ENCODE measurements at regions not wholly inside any gene's neighbourhood (a gene's known extent, or its start where the extent isn't known, plus 50 kb on each side); places are given as distances from the start of the nearest gene placed in this dataset.

GRCh38 chr5:66407765-66408164, 188.4 kb upstream of the MAST4 start:
- ATAC-seq: no peak
- no peak overlapping the region for H3K27ac Mint-ChIP-seq
- H3K4me3 Mint-ChIP-seq: no peak overlapping the region
- no peaks in the 10 kb centered on the region for H3K36me3 Mint-ChIP-seq
- peaks cover 7% of the 10 kb centered on the region for H3K27me3 Mint-ChIP-seq
- H3K9me3 Mint-ChIP-seq: peaks cover 3% of the 10 kb centered on the region
- no peaks in the 10 kb centered on the region for H3K4me1 Mint-ChIP-seq

GRCh38 chr5:66408576-66408975, 187.6 kb upstream of the MAST4 start:
- Mint-ChIP-seq H3K4me1 (no peaks in the 10 kb centered on the region), H3K27ac (no peak overlapping the region), H3K27me3 (peaks cover 7% of the 10 kb centered on the region), H3K9me3 (peaks cover 3% of the 10 kb centered on the region), H3K4me3 (no peak overlapping the region), H3K36me3 (no peaks in the 10 kb centered on the region)
- no peak for ATAC-seq

- no peaks in the 10 kb centered on the region for H3K4me1 Mint-ChIP-seq
- H3K4me3 Mint-ChIP-seq: no peak overlapping the region
- peaks cover 7% of the 10 kb centered on the region for H3K27me3 Mint-ChIP-seq
- ATAC-seq: no peak
- no peaks in the 10 kb centered on the region for H3K36me3 Mint-ChIP-seq
- H3K9me3 Mint-ChIP-seq: peaks cover 3% of the 10 kb centered on the region
- no peak overlapping the region for H3K27ac Mint-ChIP-seq
These were observed 186.1 kb upstream of the MAST4 start for GRCh38 chr5:66410122-66410521.

GRCh38 chr5:66411701-66412100, 184.5 kb upstream of the MAST4 start:
- H3K36me3 Mint-ChIP-seq: no peaks in the 10 kb centered on the region
- H3K4me3 Mint-ChIP-seq: no peak overlapping the region
- H3K27ac Mint-ChIP-seq: no peak overlapping the region
- no peak for ATAC-seq
- peaks cover 7% of the 10 kb centered on the region for H3K27me3 Mint-ChIP-seq
- H3K4me1 Mint-ChIP-seq: peaks cover 6% of the 10 kb centered on the region
- peaks cover 3% of the 10 kb centered on the region for H3K9me3 Mint-ChIP-seq

- H3K36me3 Mint-ChIP-seq: no peaks in the 10 kb centered on the region
- no peak overlapping the region for H3K4me3 Mint-ChIP-seq
- H3K9me3 Mint-ChIP-seq: peaks cover 3% of the 10 kb centered on the region
- H3K4me1 Mint-ChIP-seq: peaks cover 6% of the 10 kb centered on the region
- no peak overlapping the region for H3K27ac Mint-ChIP-seq
- no peak for ATAC-seq
- no peaks in the 10 kb centered on the region for H3K27me3 Mint-ChIP-seq
These were observed 182.3 kb upstream of the MAST4 start for GRCh38 chr5:66413931-66414330.

- Mint-ChIP-seq H3K27ac (no peak overlapping the region), H3K4me1 (peaks cover 6% of the 10 kb centered on the region)
- ATAC-seq: no peak
These were observed 181.0 kb upstream of the MAST4 start for GRCh38 chr5:66415208-66415607.

GRCh38 chr5:66416698-66417097, 179.5 kb upstream of the MAST4 start:
- peaks cover 14% of the 10 kb centered on the region for H3K4me1 Mint-ChIP-seq
- H3K4me3 Mint-ChIP-seq: no peak overlapping the region
- no peaks in the 10 kb centered on the region for H3K9me3 Mint-ChIP-seq
- no peaks in the 10 kb centered on the region for H3K36me3 Mint-ChIP-seq
- H3K27me3 Mint-ChIP-seq: no peaks in the 10 kb centered on the region
- ATAC-seq: no peak
- H3K27ac Mint-ChIP-seq: no peak overlapping the region

More at GRCh38 chr5:66415208-66415607, 181.0 kb upstream of the MAST4 start:
- Mint-ChIP-seq H3K9me3 (peaks cover 3% of the 10 kb centered on the region), H3K27me3 (no peaks in the 10 kb centered on the region), H3K4me3 (no peak overlapping the region), H3K36me3 (no peaks in the 10 kb centered on the region)

DNA sequence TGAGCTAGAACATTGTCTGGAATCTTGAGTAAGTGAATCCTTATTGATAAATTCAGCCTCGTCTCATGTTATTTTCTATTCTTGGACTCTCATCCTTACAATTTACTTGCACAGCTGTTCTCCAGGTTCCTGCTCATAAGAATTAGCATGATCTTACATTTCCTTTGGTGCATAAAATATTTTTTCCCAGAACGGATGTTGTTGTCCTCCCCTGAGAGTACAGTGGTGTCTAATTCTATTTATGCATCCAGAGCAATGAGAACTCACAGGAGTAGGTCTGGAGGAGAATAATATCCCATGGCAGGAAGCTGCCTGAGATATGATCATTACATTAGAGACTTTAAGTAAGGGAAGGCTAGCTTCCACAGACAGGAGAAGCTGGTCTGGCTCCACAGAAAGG, 178.4 kb upstream of the MAST4 start:
- no peaks in the 10 kb centered on the region for H3K36me3 Mint-ChIP-seq
- no peak overlapping the region for H3K4me3 Mint-ChIP-seq
- peaks cover 14% of the 10 kb centered on the region for H3K4me1 Mint-ChIP-seq
- H3K9me3 Mint-ChIP-seq: no peaks in the 10 kb centered on the region
- no peaks in the 10 kb centered on the region for H3K27me3 Mint-ChIP-seq
- no peak for ATAC-seq
- H3K27ac Mint-ChIP-seq: no peak overlapping the region

GRCh38 chr5:66423484-66423883, 172.7 kb upstream of the MAST4 start:
- Mint-ChIP-seq H3K27ac (no peak overlapping the region), H3K4me1 (peaks cover 8% of the 10 kb centered on the region), H3K4me3 (no peak overlapping the region), H3K9me3 (peaks cover 2% of the 10 kb centered on the region), H3K36me3 (peaks cover 5% of the 10 kb centered on the region), H3K27me3 (peaks cover 3% of the 10 kb centered on the region)
- no peak for ATAC-seq

DNA sequence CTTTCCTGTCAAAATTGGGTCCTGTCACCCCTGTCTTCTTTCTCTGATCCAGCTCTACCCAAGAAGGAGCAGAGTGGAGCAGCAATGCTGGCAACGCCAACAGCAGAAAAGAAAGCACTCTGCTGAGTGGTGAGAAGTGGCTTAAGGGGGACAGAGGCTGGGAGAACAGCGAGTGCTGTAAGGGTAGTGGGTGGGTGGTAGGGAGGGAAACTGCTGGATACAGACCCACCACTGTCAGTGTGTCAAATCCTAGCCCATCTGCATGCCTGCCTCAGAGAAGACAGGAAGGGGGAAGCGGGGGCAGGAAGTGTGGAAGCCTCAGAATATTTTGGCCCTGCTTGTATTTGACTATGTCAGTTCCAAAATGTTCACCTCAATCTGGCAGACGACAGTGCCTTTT, 170.4 kb upstream of the MAST4 start:
- peaks cover 5% of the 10 kb centered on the region for H3K36me3 Mint-ChIP-seq
- no peak for ATAC-seq
- peaks cover 5% of the 10 kb centered on the region for H3K4me1 Mint-ChIP-seq
- no peak overlapping the region for H3K4me3 Mint-ChIP-seq
- H3K27me3 Mint-ChIP-seq: peaks cover 16% of the 10 kb centered on the region
- H3K9me3 Mint-ChIP-seq: peaks cover 2% of the 10 kb centered on the region
- H3K27ac Mint-ChIP-seq: no peak overlapping the region

GRCh38 chr5:66426259-66427138, 169.7 kb upstream of the MAST4 start:
- no peak overlapping the region for H3K27ac Mint-ChIP-seq
- no peak for ATAC-seq
- H3K4me3 Mint-ChIP-seq: no peak overlapping the region
- H3K9me3 Mint-ChIP-seq: peaks cover 2% of the 10 kb centered on the region
- no peaks in the 10 kb centered on the region for H3K4me1 Mint-ChIP-seq
- peaks cover 5% of the 10 kb centered on the region for H3K36me3 Mint-ChIP-seq
- H3K27me3 Mint-ChIP-seq: peaks cover 16% of the 10 kb centered on the region

GRCh38 chr5:66427139-66427442, 169.1 kb upstream of the MAST4 start:
- peaks cover 3% of the 10 kb centered on the region for H3K9me3 Mint-ChIP-seq
- H3K27me3 Mint-ChIP-seq: peaks cover 16% of the 10 kb centered on the region
- no peak for ATAC-seq
- no peaks in the 10 kb centered on the region for H3K4me1 Mint-ChIP-seq
- H3K4me3 Mint-ChIP-seq: no peak overlapping the region
- peaks cover 5% of the 10 kb centered on the region for H3K36me3 Mint-ChIP-seq
- H3K27ac Mint-ChIP-seq: no peak overlapping the region

GRCh38 chr5:66436721-66437120, 159.5 kb upstream of the MAST4 start:
- no peak for ATAC-seq
- Mint-ChIP-seq H3K36me3 (no peaks in the 10 kb centered on the region), H3K27me3 (no peaks in the 10 kb centered on the region), H3K4me3 (no peak overlapping the region), H3K9me3 (peaks cover 3% of the 10 kb centered on the region), H3K4me1 (no peaks in the 10 kb centered on the region), H3K27ac (no peak overlapping the region)

DNA sequence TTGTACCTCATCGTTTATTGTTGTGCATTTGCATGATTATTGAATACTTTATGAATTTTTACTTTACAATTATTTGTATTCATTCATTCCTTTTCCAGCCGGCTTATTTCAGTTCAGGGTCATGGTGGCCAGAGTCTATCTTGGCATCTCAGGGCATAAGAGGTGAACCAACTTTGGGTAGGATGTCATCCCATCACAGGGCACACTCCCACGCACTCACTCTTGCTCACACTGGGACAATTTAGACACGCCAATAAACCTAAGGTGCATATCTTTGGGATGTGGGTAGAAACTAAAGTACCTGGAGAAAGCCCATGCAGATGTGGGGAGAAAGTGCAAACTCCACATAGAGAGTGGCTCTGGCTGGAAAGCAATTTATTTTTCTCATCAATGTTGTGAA, 158.1 kb upstream of the MAST4 start:
- Mint-ChIP-seq H3K27me3 (no peaks in the 10 kb centered on the region), H3K4me3 (no peak overlapping the region), H3K27ac (no peak overlapping the region), H3K4me1 (no peaks in the 10 kb centered on the region), H3K36me3 (no peaks in the 10 kb centered on the region), H3K9me3 (no peaks in the 10 kb centered on the region)
- no peak for ATAC-seq

DNA sequence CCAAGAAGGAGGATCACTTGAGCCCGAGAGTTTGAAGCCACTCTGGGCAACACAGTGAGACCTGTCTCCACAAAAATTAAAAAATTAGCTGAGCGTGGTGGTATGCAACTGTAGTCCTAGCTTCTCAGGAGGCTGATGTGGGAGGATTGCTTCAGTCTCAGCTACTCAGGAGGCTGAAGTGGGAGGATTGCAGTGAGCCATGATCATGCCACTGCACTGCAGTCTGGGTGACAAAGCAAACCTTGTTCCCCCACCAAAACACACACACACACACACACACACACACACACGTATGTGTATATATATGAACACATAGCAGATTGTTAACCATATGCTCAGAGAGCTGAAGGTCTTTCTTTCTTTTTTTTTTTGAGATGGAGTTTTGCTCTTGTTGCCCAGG, 157.5 kb upstream of the MAST4 start:
- no peaks in the 10 kb centered on the region for H3K27me3 Mint-ChIP-seq
- ATAC-seq: no peak
- H3K4me3 Mint-ChIP-seq: no peak overlapping the region
- no peaks in the 10 kb centered on the region for H3K9me3 Mint-ChIP-seq
- H3K4me1 Mint-ChIP-seq: no peaks in the 10 kb centered on the region
- H3K36me3 Mint-ChIP-seq: no peaks in the 10 kb centered on the region
- no peak overlapping the region for H3K27ac Mint-ChIP-seq

DNA sequence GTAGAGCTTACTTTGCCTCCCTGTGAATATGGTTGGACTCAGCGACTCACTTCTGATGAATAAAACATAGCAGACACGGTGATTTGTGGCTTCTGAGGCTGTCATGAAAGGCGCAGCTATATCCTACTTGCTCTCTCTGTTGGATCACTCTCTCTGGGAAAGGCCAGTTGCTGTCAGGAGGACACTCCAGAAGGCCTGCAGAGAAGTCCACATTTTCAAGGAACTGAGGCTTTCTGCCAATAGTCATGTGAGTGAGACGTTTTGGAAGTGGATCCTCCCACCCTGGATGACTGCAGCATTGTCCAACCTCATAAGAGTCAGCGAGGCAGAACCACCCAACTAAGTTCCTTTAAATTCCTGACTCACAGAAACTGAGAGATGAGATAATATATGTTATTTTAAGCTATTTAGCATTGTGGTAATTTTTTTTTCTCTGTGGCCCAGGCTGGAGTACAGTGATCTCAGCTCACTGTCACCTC, 156.0 kb upstream of the MAST4 start:
- Mint-ChIP-seq H3K4me3 (no peak overlapping the region), H3K27me3 (no peaks in the 10 kb centered on the region), H3K4me1 (no peaks in the 10 kb centered on the region), H3K27ac (no peak overlapping the region), H3K9me3 (no peaks in the 10 kb centered on the region), H3K36me3 (no peaks in the 10 kb centered on the region)
- ATAC-seq: peak; percentile 90

Measured in stimulated activated memory B cell treated with anti-CD40 and anti-IgM and Interleukin-4, amounts not matched to agents 10 μg/mL and 1 μg/mL and 100 μg/mL, for 72 hours (primary cell).